GM20000 (cell line): ENCODE measurements at regions not wholly inside any gene's neighbourhood (a gene's known extent, or its start where the extent isn't known, plus 50 kb on each side); places are given as distances from the start of the nearest gene placed in this dataset.

Source experiments
- DNase-seq: peaks from one replicate; pipeline ENCODE4 v3.0.0; 2012; ENCODE audit warnings: low spot score
- CTCF ChIP-seq: IDR thresholded peaks from 2 replicates; pipeline ENCODE4 v1.5.1; 2012; ENCODE audit warnings: mild to moderate bottlenecking, control low read depth; ENCODE audit errors: extremely low read depth, missing control alignments

DNA sequence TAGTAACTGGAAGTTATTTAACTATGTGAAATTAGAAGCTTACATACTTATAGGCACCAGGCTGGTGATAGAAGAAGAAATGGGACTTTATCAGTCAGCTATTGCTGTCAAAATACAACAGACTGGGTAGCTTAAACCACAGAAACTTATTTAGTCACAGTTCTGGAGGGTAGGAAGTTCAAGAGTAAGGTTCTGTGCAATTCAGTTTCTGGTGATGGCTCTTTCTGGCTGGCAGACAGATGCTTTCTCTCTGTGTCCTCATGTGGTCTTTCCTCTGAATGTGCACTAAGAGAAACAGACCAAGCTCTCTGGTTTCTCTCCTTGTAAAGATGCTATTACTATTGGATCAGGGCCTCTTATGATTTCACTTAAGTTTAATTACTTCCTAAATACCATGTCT, 92.1 kb upstream of the ANKRD50 start:
- DNase-seq, result no peak
- no peak for TF ChIP-seq CTCF

DNA sequence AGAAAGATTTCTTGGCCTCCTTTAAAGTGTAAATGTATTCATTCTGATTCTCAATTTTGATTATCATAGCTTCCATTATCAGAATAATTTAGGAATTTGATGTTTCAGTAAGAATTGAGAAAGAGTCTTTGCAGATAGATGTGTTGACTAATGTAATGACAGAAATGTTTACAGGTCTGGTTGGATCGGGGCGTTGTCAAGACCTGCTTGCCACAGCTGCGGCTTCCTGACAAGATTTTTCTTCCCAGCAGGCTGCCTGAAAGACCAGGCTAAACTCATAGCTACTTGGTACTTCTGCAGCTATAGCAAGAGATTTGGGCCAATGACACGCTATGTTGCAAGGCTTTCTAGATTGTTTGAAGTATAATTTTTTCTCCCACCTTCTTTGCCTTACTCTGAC, 91.5 kb upstream of the ANKRD50 start:
- no peak for TF ChIP-seq CTCF
- no peak for DNase-seq

- DNase-seq, result no peak
- no peak for TF ChIP-seq CTCF
These were observed 91.1 kb upstream of the ANKRD50 start for GRCh38 chr4:124803641-124804040.

- DNase-seq, result no peak
- TF ChIP-seq CTCF, result no peak
These were observed 90.5 kb upstream of the ANKRD50 start for GRCh38 chr4:124803026-124803425.

GRCh38 chr4:124797223-124797622, 84.7 kb upstream of the ANKRD50 start:
- no peak for TF ChIP-seq CTCF
- DNase-seq, result no peak

DNA sequence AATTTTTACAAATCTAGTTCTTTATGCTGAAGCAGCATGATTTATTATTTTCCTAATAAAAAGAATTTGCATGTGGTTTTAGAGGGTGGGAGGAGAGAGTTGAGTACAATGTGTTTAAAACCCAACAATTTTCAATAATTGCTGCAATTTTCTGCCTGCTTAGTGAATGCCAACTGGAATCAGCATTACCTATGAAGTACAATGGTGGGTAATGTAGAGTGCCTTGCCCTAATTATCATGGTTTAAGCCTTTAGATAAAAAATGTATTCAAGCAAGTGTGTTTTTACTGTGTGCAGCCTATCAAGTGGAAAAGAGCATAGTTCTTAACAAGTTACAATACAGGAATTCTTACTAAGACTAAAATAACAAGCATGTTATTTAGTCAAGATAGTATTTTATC, 77.9 kb upstream of the ANKRD50 start:
- DNase-seq, result no peak
- no peak for TF ChIP-seq CTCF

DNA sequence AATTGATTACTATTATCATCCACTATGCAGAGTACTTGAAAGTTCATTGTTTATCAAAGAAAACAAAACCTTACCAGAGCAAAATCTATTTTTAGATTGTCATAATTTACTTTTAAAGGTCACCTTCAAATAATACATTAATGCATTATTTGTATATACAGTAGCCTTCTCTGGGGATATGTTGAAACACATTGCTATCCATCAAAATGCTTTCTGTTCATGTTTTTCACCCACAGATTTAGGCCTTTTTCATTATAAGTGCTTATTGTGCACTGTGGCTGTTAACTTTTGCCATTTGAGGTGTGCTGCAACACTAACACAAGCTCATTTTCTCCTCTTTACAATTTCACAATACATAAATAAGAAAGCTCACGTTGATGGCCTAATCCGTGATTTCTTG, 74.1 kb upstream of the ANKRD50 start:
- DNase-seq, result no peak
- no peak for TF ChIP-seq CTCF

DNA sequence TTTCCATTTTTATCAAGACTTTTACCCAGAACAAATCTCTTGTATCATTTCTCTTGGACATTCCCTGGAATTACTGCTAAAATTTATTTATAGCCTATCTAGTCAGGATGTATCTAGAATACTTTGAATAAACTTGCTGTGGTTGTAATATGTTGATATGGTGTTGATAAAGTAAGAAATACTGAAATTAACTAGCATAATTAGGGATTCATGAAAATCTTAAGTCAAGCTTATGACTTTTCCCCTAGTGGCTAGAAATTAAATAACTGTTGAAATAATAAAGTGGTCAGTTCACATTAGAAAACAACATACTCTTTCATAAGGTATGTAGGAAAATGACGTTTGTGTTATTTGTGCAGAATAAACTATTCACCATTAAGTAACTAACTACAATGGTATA, 73.1 kb upstream of the ANKRD50 start:
- TF ChIP-seq CTCF, result no peak
- no peak for DNase-seq
